HepG2 (cell line): ENCODE measurements at regions not wholly inside any gene's neighbourhood (a gene's known extent, or its start where the extent isn't known, plus 50 kb on each side); places are given as distances from the start of the nearest gene placed in this dataset.

Source experiments
- FOXA3 ChIP-seq: IDR thresholded peaks from 2 replicates; pipeline ENCODE4 v1.6.1; 2016; ENCODE audit warnings: missing genetic modification reagents, missing compliant biosample characterization
- GTF3A ChIP-seq: sonication (generic); formaldehyde crosslinking; conservative IDR thresholded peaks from 2 replicates; pipeline ENCODE4 v1.4.0; 2020; ENCODE audit warnings: mild to moderate bottlenecking, missing genetic modification reagents
- HNRNPL ChIP-seq: fragments of 200-400 bp; formaldehyde crosslinking; IDR thresholded peaks from 2 replicates; pipeline ENCODE4 v1.6.1; 2017; ENCODE audit warnings: mild to moderate bottlenecking, low read depth, low read length
- KAT2B ChIP-seq: fragments of 150-350 bp; IDR thresholded peaks from 2 replicates; pipeline ENCODE4 v1.6.1; 2014; ENCODE audit warnings: low read depth, low read length, borderline replicate concordance
- POLR2AphosphoS2 ChIP-seq: IDR thresholded peaks from 2 replicates; pipeline ENCODE4 v1.6.1; 2011; ENCODE audit warnings: low read depth, low read length, improper control_type of control experiment
- REPIN1 ChIP-seq: sonication (generic); formaldehyde crosslinking; IDR thresholded peaks from 2 replicates; pipeline ENCODE4 v1.8.0; 2022; ENCODE audit warnings: missing genetic modification reagents, low read depth, mild to moderate bottlenecking, borderline replicate concordance
- TBX2 ChIP-seq: sonication (generic); formaldehyde crosslinking; IDR thresholded peaks from 2 replicates; pipeline ENCODE4 v1.5.0; 2020; ENCODE audit warnings: missing genetic modification reagents, mild to moderate bottlenecking, borderline replicate concordance
- TEAD2 ChIP-seq: sonication (generic); formaldehyde crosslinking; IDR thresholded peaks from 2 replicates; pipeline ENCODE4 v1.9.0; 2021; ENCODE audit warnings: missing genetic modification reagents
- ZBTB21 ChIP-seq: sonication (generic); formaldehyde crosslinking; IDR thresholded peaks from 2 replicates; pipeline ENCODE4 v1.4.0; 2020; ENCODE audit warnings: missing genetic modification reagents
- ZFP36L1 ChIP-seq: sonication (generic); formaldehyde crosslinking; IDR thresholded peaks from 2 replicates; pipeline ENCODE4 v1.8.0; 2022; ENCODE audit warnings: mild to moderate bottlenecking, missing genetic modification reagents, moderate library complexity
- ZFYVE20 ChIP-seq: sonication (generic); formaldehyde crosslinking; IDR thresholded peaks from 2 replicates; pipeline ENCODE4 v1.8.0; 2023; ENCODE audit warnings: low read depth, mild to moderate bottlenecking, moderate library complexity, missing genetic modification reagents, borderline replicate concordance
- ZKSCAN5 ChIP-seq: sonication (generic); formaldehyde crosslinking; IDR thresholded peaks from 2 replicates; pipeline ENCODE4 v1.5.1; 2020; ENCODE audit warnings: mild to moderate bottlenecking, missing genetic modification reagents
- ZNF101 ChIP-seq: sonication (generic); formaldehyde crosslinking; IDR thresholded peaks from 2 replicates; pipeline ENCODE4 v1.4.0; 2020; ENCODE audit warnings: mild to moderate bottlenecking, low read depth, missing genetic modification reagents, borderline replicate concordance
- ZNF253 ChIP-seq: sonication (generic); formaldehyde crosslinking; IDR thresholded peaks from 2 replicates; pipeline ENCODE4 v1.8.0; 2022; ENCODE audit warnings: mild to moderate bottlenecking, missing genetic modification reagents, borderline replicate concordance
- ZNF501 ChIP-seq: sonication (generic); formaldehyde crosslinking; IDR thresholded peaks from 2 replicates; pipeline ENCODE4 v1.5.1; 2020; ENCODE audit warnings: mild to moderate bottlenecking, moderate library complexity, missing genetic modification reagents
- TF ChIP-seq, protein P1 (sequence below): sonication (generic); formaldehyde crosslinking; conservative IDR thresholded peaks from 2 replicates; pipeline ENCODE4 v1.8.0; 2022; ENCODE audit warnings: missing genetic modification reagents
- TF ChIP-seq, protein P2 (sequence below): sonication (generic); formaldehyde crosslinking; IDR thresholded peaks from 2 replicates; pipeline ENCODE4 v1.8.0; 2022; ENCODE audit warnings: mild to moderate bottlenecking, missing genetic modification reagents
- TF ChIP-seq, protein P3 (sequence below): sonication (generic); formaldehyde crosslinking; IDR thresholded peaks from 2 replicates; pipeline ENCODE4 v1.4.0; 2020; ENCODE audit warnings: missing genetic modification reagents
- TF ChIP-seq, protein P4 (sequence below): sonication (generic); formaldehyde crosslinking; conservative IDR thresholded peaks from 2 replicates; pipeline ENCODE4 v1.4.0; 2020; ENCODE audit warnings: mild to moderate bottlenecking, missing genetic modification reagents, moderate library complexity
- TF ChIP-seq, protein P5 (sequence below): sonication (generic); formaldehyde crosslinking; IDR thresholded peaks from 2 replicates; pipeline ENCODE4 v1.5.0; 2020; ENCODE audit warnings: missing genetic modification reagents, mild to moderate bottlenecking, borderline replicate concordance

DNA sequence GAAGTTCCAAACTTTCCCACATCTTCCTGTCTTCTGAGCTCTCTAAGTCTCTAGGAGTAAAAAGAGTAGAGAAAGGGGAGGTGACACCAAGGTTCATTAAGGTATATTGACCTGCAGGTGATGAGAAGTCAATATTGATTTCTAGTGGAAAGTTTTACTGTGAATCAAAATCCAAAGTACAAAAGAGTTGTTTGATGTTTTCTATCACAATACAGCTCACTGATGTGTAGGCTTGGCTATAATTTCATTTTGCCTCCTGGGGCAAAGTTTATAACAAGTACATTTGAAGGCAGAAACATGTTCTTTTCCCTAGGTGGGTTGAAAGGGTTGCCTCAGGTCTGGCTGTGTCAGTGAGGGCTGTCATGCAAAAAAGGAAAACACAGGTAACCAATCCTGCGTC is 65.2 kb upstream of the LRPPRC start (continued):
- peak; percentile 67 for TF ChIP-seq KAT2B
- TF ChIP-seq FOXA3 (CRISPR knock-in tag): peak; percentile 33; the same call in 1 of the 2 replicates
- TF ChIP-seq ZNF253: no peak
- peak; percentile 97 for TF ChIP-seq ZKSCAN5 (CRISPR knock-in tag)
- TF ChIP-seq, protein P1, sequence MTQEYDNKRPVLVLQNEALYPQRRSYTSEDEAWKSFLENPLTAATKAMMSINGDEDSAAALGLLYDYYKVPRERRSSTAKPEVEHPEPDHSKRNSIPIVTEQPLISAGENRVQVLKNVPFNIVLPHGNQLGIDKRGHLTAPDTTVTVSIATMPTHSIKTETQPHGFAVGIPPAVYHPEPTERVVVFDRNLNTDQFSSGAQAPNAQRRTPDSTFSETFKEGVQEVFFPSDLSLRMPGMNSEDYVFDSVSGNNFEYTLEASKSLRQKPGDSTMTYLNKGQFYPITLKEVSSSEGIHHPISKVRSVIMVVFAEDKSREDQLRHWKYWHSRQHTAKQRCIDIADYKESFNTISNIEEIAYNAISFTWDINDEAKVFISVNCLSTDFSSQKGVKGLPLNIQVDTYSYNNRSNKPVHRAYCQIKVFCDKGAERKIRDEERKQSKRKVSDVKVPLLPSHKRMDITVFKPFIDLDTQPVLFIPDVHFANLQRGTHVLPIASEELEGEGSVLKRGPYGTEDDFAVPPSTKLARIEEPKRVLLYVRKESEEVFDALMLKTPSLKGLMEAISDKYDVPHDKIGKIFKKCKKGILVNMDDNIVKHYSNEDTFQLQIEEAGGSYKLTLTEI (CRISPR knock-in tag): no peak
- TF ChIP-seq HNRNPL: no peak
- no peak for TF ChIP-seq TEAD2
- no peak for TF ChIP-seq POLR2AphosphoS2
- TF ChIP-seq, protein P2, sequence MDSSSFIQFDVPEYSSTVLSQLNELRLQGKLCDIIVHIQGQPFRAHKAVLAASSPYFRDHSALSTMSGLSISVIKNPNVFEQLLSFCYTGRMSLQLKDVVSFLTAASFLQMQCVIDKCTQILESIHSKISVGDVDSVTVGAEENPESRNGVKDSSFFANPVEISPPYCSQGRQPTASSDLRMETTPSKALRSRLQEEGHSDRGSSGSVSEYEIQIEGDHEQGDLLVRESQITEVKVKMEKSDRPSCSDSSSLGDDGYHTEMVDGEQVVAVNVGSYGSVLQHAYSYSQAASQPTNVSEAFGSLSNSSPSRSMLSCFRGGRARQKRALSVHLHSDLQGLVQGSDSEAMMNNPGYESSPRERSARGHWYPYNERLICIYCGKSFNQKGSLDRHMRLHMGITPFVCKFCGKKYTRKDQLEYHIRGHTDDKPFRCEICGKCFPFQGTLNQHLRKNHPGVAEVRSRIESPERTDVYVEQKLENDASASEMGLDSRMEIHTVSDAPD (CRISPR knock-in tag): no peak
- TF ChIP-seq, protein P3, sequence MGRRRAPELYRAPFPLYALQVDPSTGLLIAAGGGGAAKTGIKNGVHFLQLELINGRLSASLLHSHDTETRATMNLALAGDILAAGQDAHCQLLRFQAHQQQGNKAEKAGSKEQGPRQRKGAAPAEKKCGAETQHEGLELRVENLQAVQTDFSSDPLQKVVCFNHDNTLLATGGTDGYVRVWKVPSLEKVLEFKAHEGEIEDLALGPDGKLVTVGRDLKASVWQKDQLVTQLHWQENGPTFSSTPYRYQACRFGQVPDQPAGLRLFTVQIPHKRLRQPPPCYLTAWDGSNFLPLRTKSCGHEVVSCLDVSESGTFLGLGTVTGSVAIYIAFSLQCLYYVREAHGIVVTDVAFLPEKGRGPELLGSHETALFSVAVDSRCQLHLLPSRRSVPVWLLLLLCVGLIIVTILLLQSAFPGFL: no peak
- no peak for TF ChIP-seq ZBTB21
- 0 out of 2 replicates have a peak, but pooled peaks have one; percentile 5 for TF ChIP-seq REPIN1 (CRISPR knock-in tag)
- no peak for TF ChIP-seq ZNF101 (CRISPR knock-in tag)
- TF ChIP-seq, protein P4, sequence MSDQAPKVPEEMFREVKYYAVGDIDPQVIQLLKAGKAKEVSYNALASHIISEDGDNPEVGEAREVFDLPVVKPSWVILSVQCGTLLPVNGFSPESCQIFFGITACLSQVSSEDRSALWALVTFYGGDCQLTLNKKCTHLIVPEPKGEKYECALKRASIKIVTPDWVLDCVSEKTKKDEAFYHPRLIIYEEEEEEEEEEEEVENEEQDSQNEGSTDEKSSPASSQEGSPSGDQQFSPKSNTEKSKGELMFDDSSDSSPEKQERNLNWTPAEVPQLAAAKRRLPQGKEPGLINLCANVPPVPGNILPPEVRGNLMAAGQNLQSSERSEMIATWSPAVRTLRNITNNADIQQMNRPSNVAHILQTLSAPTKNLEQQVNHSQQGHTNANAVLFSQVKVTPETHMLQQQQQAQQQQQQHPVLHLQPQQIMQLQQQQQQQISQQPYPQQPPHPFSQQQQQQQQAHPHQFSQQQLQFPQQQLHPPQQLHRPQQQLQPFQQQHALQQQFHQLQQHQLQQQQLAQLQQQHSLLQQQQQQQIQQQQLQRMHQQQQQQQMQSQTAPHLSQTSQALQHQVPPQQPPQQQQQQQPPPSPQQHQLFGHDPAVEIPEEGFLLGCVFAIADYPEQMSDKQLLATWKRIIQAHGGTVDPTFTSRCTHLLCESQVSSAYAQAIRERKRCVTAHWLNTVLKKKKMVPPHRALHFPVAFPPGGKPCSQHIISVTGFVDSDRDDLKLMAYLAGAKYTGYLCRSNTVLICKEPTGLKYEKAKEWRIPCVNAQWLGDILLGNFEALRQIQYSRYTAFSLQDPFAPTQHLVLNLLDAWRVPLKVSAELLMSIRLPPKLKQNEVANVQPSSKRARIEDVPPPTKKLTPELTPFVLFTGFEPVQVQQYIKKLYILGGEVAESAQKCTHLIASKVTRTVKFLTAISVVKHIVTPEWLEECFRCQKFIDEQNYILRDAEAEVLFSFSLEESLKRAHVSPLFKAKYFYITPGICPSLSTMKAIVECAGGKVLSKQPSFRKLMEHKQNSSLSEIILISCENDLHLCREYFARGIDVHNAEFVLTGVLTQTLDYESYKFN (CRISPR knock-in tag): peak; percentile 58
- TF ChIP-seq, protein P5, sequence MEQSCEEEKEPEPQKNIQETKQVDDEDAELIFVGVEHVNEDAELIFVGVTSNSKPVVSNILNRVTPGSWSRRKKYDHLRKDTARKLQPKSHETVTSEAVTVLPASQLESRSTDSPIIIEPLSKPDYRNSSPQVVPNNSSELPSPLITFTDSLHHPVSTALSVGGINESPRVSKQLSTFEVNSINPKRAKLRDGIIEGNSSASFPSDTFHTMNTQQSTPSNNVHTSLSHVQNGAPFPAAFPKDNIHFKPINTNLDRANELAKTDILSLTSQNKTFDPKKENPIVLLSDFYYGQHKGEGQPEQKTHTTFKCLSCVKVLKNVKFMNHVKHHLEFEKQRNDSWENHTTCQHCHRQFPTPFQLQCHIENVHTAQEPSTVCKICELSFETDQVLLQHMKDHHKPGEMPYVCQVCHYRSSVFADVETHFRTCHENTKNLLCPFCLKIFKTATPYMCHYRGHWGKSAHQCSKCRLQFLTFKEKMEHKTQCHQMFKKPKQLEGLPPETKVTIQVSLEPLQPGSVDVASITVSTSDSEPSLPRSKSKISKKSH (CRISPR knock-in tag): no peak
- TF ChIP-seq ZNF501 (CRISPR knock-in tag): no peak
- TF ChIP-seq ZFYVE20 (CRISPR knock-in tag): no peak
- TF ChIP-seq TBX2 (CRISPR knock-in tag): no peak
- no peak for TF ChIP-seq ZFP36L1
- no peak for TF ChIP-seq GTF3A (CRISPR knock-in tag)
